H1 (cell line): ENCODE measurements at regions not wholly inside any gene's neighbourhood (a gene's known extent, or its start where the extent isn't known, plus 50 kb on each side); places are given as distances from the start of the nearest gene placed in this dataset.

Experiments used
- ATF3 ChIP-seq: IDR thresholded peaks from 2 replicates; pipeline ENCODE4 v1.6.1; 2011; ENCODE audit warnings: low read depth, mild to moderate bottlenecking, low read length; ENCODE audit not compliant: insufficient read depth

DNA sequence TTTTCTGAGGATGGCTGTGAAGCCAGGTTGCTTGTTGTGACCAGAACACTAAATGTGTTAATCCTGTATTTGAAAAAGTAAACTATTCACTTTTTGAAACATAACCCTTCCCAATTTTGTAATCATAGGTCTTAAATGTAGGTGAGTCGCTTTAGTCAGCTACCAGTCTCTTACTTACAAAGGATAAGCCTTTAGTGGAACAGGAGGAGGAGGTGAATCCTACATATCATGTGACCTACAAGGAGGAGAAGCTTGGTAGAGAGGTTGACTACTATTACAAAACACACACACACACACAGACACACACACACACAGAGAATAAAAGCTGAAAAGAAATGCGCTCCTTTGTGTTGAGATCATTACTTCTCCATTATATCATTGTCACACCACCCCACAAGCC lies 59.9 kb upstream of the SPAG16 start (continued):
- TF ChIP-seq ATF3: no peak
- TF ChIP-seq, all 59 proteins: peak for 0
